ENCODE measurements at regions not wholly inside any gene's neighbourhood (a gene's known extent, or its start where the extent isn't known, plus 50 kb on each side); places are given as distances from the start of the nearest gene placed in this dataset.

- H3K9ac ChIP-seq (ENCODE audit: insufficient read depth, low read depth, low read length): no peak overlapping the region
- H2AFZ ChIP-seq (ENCODE audit: low read length): no peak overlapping the region
- no TSS peak for BruUV-seq (replicated peaks)
- ChIA-PET CTCF (ENCODE audit: low intra/inter-chr PET ratio, low total read pairs) (no interaction called here), POLR2A (interaction anchor here (0.9 kb wide), 1 partner anchor 21 kb away, joined by 3 read pairs; no protein-coding TSS in a partner anchor)
- ATAC-seq (no peak), FAIRE-seq (no peak), DNase-seq (ENCODE audit: low spot score) (no peak)
- WGBS (ENCODE audit: low lambda C conversion rate): 73% methylated on average over 4 of the region's 4 CpGs
- in situ Hi-C loops (cut with HindIII; ENCODE audit: extremely low pct_ligation_motif_present, low pct_unique_long_range_greater_than_20kb): no loop called here
- no peaks in the 10 kb centered on the region for H4K20me1 ChIP-seq (ENCODE audit: insufficient read depth, low read length)
- no peaks in the 10 kb centered on the region for H3K36me3 ChIP-seq (replicated peaks in 1 of 2; ENCODE audit: control insufficient read depth in 1 of 2, insufficient read depth in 2 of 2, low read length in 2 of 2)
- H3K9me3 ChIP-seq (ENCODE audit: low read length): no peaks in the 10 kb centered on the region
- H3K27ac ChIP-seq (ENCODE audit: extremely low read length, insufficient read depth, low read length): no peak overlapping the region
- peaks cover 13% of the 10 kb centered on the region for H3K4me1 ChIP-seq (ENCODE audit: insufficient read depth, low read length)
- no peak overlapping the region for H3K4me3 ChIP-seq (replicated peaks in 1 of 3; ENCODE audit: insufficient read depth in 1 of 3, low read depth in 2 of 3, low read length in 3 of 3)
- intact Hi-C loops (cut with micrococcal nuclease; ENCODE audit: unreplicated experiment): no loop called here
- H3K4me2 ChIP-seq (ENCODE audit: low read depth, low read length): no peak overlapping the region
- TF ChIP-seq MLXIP (CRISPR knock-in tag; IDR thresholded peaks at IDR 0.05; ENCODE audit: borderline replicate concordance): no peak
- no peak for TF ChIP-seq TFDP2 (CRISPR knock-in tag; IDR thresholded peaks at IDR 0.05)
- TF ChIP-seq ZNF747 (CRISPR knock-in tag; IDR thresholded peaks at IDR 0.05; ENCODE audit: borderline replicate concordance): no peak
- TF ChIP-seq ZNF292 (CRISPR knock-in tag; IDR thresholded peaks at IDR 0.05; ENCODE audit: borderline replicate concordance, low read depth): no peak
- no peak for TF ChIP-seq ZNF101 (CRISPR knock-in tag; IDR thresholded peaks at IDR 0.05; ENCODE audit: borderline replicate concordance, low read depth)
- TF ChIP-seq, protein P1, sequence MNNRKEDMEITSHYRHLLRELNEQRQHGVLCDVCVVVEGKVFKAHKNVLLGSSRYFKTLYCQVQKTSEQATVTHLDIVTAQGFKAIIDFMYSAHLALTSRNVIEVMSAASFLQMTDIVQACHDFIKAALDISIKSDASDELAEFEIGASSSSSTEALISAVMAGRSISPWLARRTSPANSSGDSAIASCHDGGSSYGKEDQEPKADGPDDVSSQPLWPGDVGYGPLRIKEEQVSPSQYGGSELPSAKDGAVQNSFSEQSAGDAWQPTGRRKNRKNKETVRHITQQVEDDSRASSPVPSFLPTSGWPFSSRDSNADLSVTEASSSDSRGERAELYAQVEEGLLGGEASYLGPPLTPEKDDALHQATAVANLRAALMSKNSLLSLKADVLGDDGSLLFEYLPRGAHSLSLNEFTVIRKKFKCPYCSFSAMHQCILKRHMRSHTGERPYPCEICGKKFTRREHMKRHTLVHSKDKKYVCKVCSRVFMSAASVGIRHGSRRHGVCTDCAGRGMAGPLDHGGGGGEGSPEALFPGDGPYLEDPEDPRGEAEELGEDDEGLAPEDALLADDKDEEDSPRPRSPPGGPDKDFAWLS (CRISPR knock-in tag; IDR thresholded peaks at IDR 0.05; ENCODE audit: borderline replicate concordance): no peak
- no peak for TF ChIP-seq ZNF282 (IDR thresholded peaks at IDR 0.05; ENCODE audit: partially characterized antibody)
- H3K79me2 ChIP-seq (ENCODE audit: insufficient read depth, low read length): no peaks in the 10 kb centered on the region
- H3K27me3 ChIP-seq (ENCODE audit: control insufficient read depth in 1 of 2, insufficient read depth in 2 of 2, low read length in 2 of 2): no peaks in the 10 kb centered on the region
Observed at GRCh38 chr14:65219353-65219752, 117.0 kb upstream of the MAX start.
